Caco-2 (cell line): ENCODE measurements at regions not wholly inside any gene's neighbourhood (a gene's known extent, or its start where the extent isn't known, plus 50 kb on each side); places are given as distances from the start of the nearest gene placed in this dataset.

Experiments used
- BruUV-seq: library from RNA; stranded (reverse); fragments of 400-500 nt; replicated peaks from 2 replicates; lab custom pipeline; 2021; lab: Mats Ljungman, UMichigan
- CTCF ChIA-PET: fragments of 300-600 bp; sonication (Branson Sonifier 250); formaldehyde crosslinking; loops from one replicate; lab custom pipeline; 2022; ENCODE audit warnings: antibody characterized with exemption; lab: Charles Lee
- POLR2A ChIA-PET: fragments of 300-600 bp; sonication (Branson Sonifier 250); formaldehyde crosslinking; loops from one replicate; lab custom pipeline; 2022; ENCODE audit warnings: antibody characterized with exemption; lab: Charles Lee
- DNase-seq, 2 experiments: peaks; one replicate each; pipeline versions ENCODE4 v3.0.0 to v3.0.0-alpha.2; 2020 to 2022
- H3K27me3 ChIP-seq: replicated peaks from 2 replicates; pipeline ENCODE4 v1.6.0; 2011; ENCODE audit warnings: low read length; ENCODE audit not compliant: control insufficient read depth, insufficient read depth
- H3K36me3 ChIP-seq: 2 replicates; pipeline ENCODE4 v1.5.1; 2011; ENCODE audit warnings: low read length; ENCODE audit not compliant: control insufficient read depth, insufficient read depth
- H3K4me1 ChIP-seq: fragments of 250-450 bp; sonication (Bioruptor Pico); 2 replicates; pipeline ENCODE4 v1.5.1; 2020; ENCODE audit warnings: mild to moderate bottlenecking
- H3K4me3 ChIP-seq: 2 replicates; pipeline ENCODE4 v1.5.1; 2011; ENCODE audit warnings: low read depth, mild to moderate bottlenecking, control low read depth, low read length
- H3K9me3 ChIP-seq: fragments of 250-450 bp; sonication (Bioruptor Pico); 2 replicates; pipeline ENCODE4 v1.5.1; 2020; ENCODE audit warnings: mild to moderate bottlenecking, moderate library complexity
- H3K27ac Mint-ChIP-seq: one replicate; pipeline ENCODE4 v1.8.0; 2022; ENCODE audit warnings: mixed read lengths; ENCODE audit not compliant: unreplicated experiment
- H3K27me3 Mint-ChIP-seq: one replicate; pipeline ENCODE4 v1.8.0; 2022; ENCODE audit warnings: mixed read lengths; ENCODE audit not compliant: insufficient read depth, unreplicated experiment
- H3K36me3 Mint-ChIP-seq: one replicate; pipeline ENCODE4 v1.8.0; 2022; ENCODE audit warnings: mild to moderate bottlenecking, mixed read lengths; ENCODE audit not compliant: insufficient read depth, unreplicated experiment
- H3K4me1 Mint-ChIP-seq: one replicate; pipeline ENCODE4 v1.8.0; 2022; ENCODE audit warnings: low read depth, mixed read lengths; ENCODE audit not compliant: unreplicated experiment
- H3K4me3 Mint-ChIP-seq: one replicate; pipeline ENCODE4 v1.8.0; 2022; ENCODE audit warnings: mild to moderate bottlenecking, moderate library complexity, mixed read lengths; ENCODE audit not compliant: unreplicated experiment
- H3K9me3 Mint-ChIP-seq: one replicate; pipeline ENCODE4 v1.8.0; 2022; ENCODE audit warnings: mixed read lengths; ENCODE audit not compliant: unreplicated experiment
- CTCF ChIP-seq, 2 experiments: fragments of 200-600 bp in 1 of 2; IDR thresholded peaks; 1 replicate in 1 of 2; 2 replicates in 1 of 2; pipeline versions ENCODE4 v1.5.1 to v1.8.0; 2011 to 2022; ENCODE audit warnings: antibody characterized with exemption in 1 of 2, control low read depth in 1 of 2, inconsistent platforms in 1 of 2, low read depth in 1 of 2, low read length in 1 of 2, mild to moderate bottlenecking in 1 of 2, moderate library complexity in 1 of 2; ENCODE audit not compliant: insufficient read depth in 1 of 2, severe bottlenecking in 1 of 2, unreplicated experiment in 1 of 2
- intact Hi-C: fragments of 100-400 bp; cut with micrococcal nuclease; formaldehyde crosslinking; loops from one replicate; pipeline ENCODE4 v1.10.0; 2022; ENCODE audit not compliant: unreplicated experiment

GRCh38 chr9:105023788-105024187, 95.8 kb upstream of the ABCA1 start:
- no peak overlapping the region for H3K27ac Mint-ChIP-seq
- no peaks in the 10 kb centered on the region for H3K36me3 ChIP-seq
- H3K9me3 ChIP-seq = no peaks in the 10 kb centered on the region
- CTCF ChIA-PET = no interaction called here
- no peaks in the 10 kb centered on the region for H3K27me3 Mint-ChIP-seq
- POLR2A ChIA-PET = no interaction called here
- H3K4me1 Mint-ChIP-seq = no peaks in the 10 kb centered on the region
- no peak overlapping the region for H3K4me3 ChIP-seq
- no peaks in the 10 kb centered on the region for H3K4me1 ChIP-seq
- no peak for DNase-seq
- no TSS peak for BruUV-seq
- H3K4me3 Mint-ChIP-seq = no peak overlapping the region
- intact Hi-C loops = no loop called here
- TF ChIP-seq CTCF (IDR thresholded peaks at IDR 0.05; ENCODE audit: insufficient read depth in 1 of 2, low read depth in 1 of 2, low read length in 1 of 2, severe bottlenecking in 1 of 2, unreplicated experiment in 1 of 2) = no peak
- H3K9me3 Mint-ChIP-seq = no peaks in the 10 kb centered on the region
- no peaks in the 10 kb centered on the region for H3K27me3 ChIP-seq
- no peaks in the 10 kb centered on the region for H3K36me3 Mint-ChIP-seq

- POLR2A ChIA-PET = no interaction called here
These were observed 96.6 kb upstream of the ABCA1 start for GRCh38 chr9:105024529-105024928.

GRCh38 chr9:105026451-105026850, 98.5 kb upstream of the ABCA1 start:
- H3K27ac Mint-ChIP-seq = no peak overlapping the region
- Histone ChIP-seq H3K4me1 (no peaks in the 10 kb centered on the region), H3K36me3 (no peaks in the 10 kb centered on the region), H3K4me3 (no peak overlapping the region), H3K27me3 (no peaks in the 10 kb centered on the region), H3K9me3 (no peaks in the 10 kb centered on the region)
- intact Hi-C loops = no loop called here
- no peak for TF ChIP-seq CTCF (IDR thresholded peaks at IDR 0.05; ENCODE audit: insufficient read depth in 1 of 2, low read depth in 1 of 2, low read length in 1 of 2, severe bottlenecking in 1 of 2, unreplicated experiment in 1 of 2)
- no TSS peak for BruUV-seq
- no peak for DNase-seq
- no peaks in the 10 kb centered on the region for H3K36me3 Mint-ChIP-seq
- H3K9me3 Mint-ChIP-seq = no peaks in the 10 kb centered on the region
- ChIA-PET CTCF (no interaction called here), POLR2A (no interaction called here)
- H3K4me3 Mint-ChIP-seq = no peak overlapping the region
- H3K27me3 Mint-ChIP-seq = no peaks in the 10 kb centered on the region
- no peaks in the 10 kb centered on the region for H3K4me1 Mint-ChIP-seq

More at GRCh38 chr9:105024529-105024928, 96.6 kb upstream of the ABCA1 start:
- Histone ChIP-seq H3K4me3 (no peak overlapping the region), H3K27me3 (no peaks in the 10 kb centered on the region), H3K36me3 (no peaks in the 10 kb centered on the region), H3K9me3 (no peaks in the 10 kb centered on the region), H3K4me1 (no peaks in the 10 kb centered on the region)
- TF ChIP-seq CTCF (IDR thresholded peaks at IDR 0.05; ENCODE audit: insufficient read depth in 1 of 2, low read depth in 1 of 2, low read length in 1 of 2, severe bottlenecking in 1 of 2, unreplicated experiment in 1 of 2) = no peak
- Mint-ChIP-seq H3K9me3 (no peaks in the 10 kb centered on the region), H3K27me3 (no peaks in the 10 kb centered on the region), H3K4me1 (no peaks in the 10 kb centered on the region), H3K4me3 (no peak overlapping the region), H3K27ac (no peak overlapping the region), H3K36me3 (no peaks in the 10 kb centered on the region)
- no peak for DNase-seq
- no TSS peak for BruUV-seq
- CTCF ChIA-PET = no interaction called here
- intact Hi-C loops = no loop called here
